Panc1 (cell line): ENCODE measurements at regions not wholly inside any gene's neighbourhood (a gene's known extent, or its start where the extent isn't known, plus 50 kb on each side); places are given as distances from the start of the nearest gene placed in this dataset.

Experiments
- ATAC-seq: fragments of 200-7000 bp; cut with Tn5 transposase; 2 replicates; pipeline ENCODE4 v1.9.1; 2020; ENCODE audit warnings: mild to moderate bottlenecking, moderate library complexity
- BruUV-seq: library from RNA; stranded (reverse); fragments of 400-500 nt; replicated peaks from 2 replicates; lab custom pipeline; 2021; lab: Mats Ljungman, UMichigan
- CTCF ChIA-PET: fragments of 300-600 bp; sonication (Branson Sonifier 250); formaldehyde crosslinking; loops from one replicate; lab custom pipeline; 2022; ENCODE audit warnings: antibody characterized with exemption; lab: Charles Lee
- POLR2A ChIA-PET: fragments of 300-600 bp; sonication (Branson Sonifier 250); formaldehyde crosslinking; loops from one replicate; lab custom pipeline; 2022; ENCODE audit warnings: antibody characterized with exemption; lab: Charles Lee
- DNase-seq: peaks from one replicate; pipeline ENCODE4 v3.0.0-alpha.2; 2010; ENCODE audit warnings: low read depth, low spot score
- H3K27ac ChIP-seq: 2 replicates; pipeline ENCODE4 v1.5.1; 2011; ENCODE audit warnings: mild to moderate bottlenecking, low read length, inconsistent platforms
- H3K27me3 ChIP-seq: fragments of 200-500 bp; sonication (Bioruptor generic); 2 replicates; pipeline ENCODE4 v1.6.0; 2014; ENCODE audit warnings: low read length, inconsistent platforms; ENCODE audit not compliant: control insufficient read depth, insufficient read depth
- H3K36me3 ChIP-seq: fragments of 200-500 bp; sonication (Bioruptor generic); 2 replicates; pipeline ENCODE4 v1.5.1; 2014; ENCODE audit warnings: inconsistent platforms, mild to moderate bottlenecking, low read length, moderate library complexity; ENCODE audit not compliant: control insufficient read depth, insufficient read depth
- H3K4me1 ChIP-seq: 2 replicates; pipeline ENCODE4 v1.5.1; 2011; ENCODE audit warnings: inconsistent platforms, mild to moderate bottlenecking, low read length, moderate library complexity; ENCODE audit not compliant: control insufficient read depth, insufficient read depth
- H3K4me3 ChIP-seq, 2 experiments: 2 replicates each; pipeline ENCODE4 v1.5.1; 2011 to 2012; ENCODE audit warnings: low read depth in 2 of 2, low read length in 2 of 2, mild to moderate bottlenecking in 2 of 2, inconsistent platforms in 1 of 2, moderate library complexity in 1 of 2
- H3K9me3 ChIP-seq: fragments of 200-500 bp; sonication (Bioruptor generic); 2 replicates; pipeline ENCODE4 v1.5.1; 2014; ENCODE audit warnings: low read depth, mild to moderate bottlenecking, inconsistent platforms, low read length, moderate library complexity; ENCODE audit not compliant: control insufficient read depth, insufficient read depth
- CTCF ChIP-seq: fragments of 450-650 bp; IDR thresholded peaks from 2 replicates; pipeline ENCODE4 v1.5.1; 2017; ENCODE audit warnings: mild to moderate bottlenecking
- POLR2AphosphoS5 ChIP-seq: IDR thresholded peaks from 2 replicates; pipeline ENCODE4 v1.6.1; 2012; ENCODE audit warnings: mild to moderate bottlenecking, low read depth, low read length, moderate library complexity
- REST ChIP-seq, 2 experiments: IDR thresholded peaks; 2 replicates each; pipeline ENCODE4 v1.6.1; 2011 to 2012; ENCODE audit warnings: low read depth in 2 of 2, control low read depth in 1 of 2, low read length in 1 of 2, mild to moderate bottlenecking in 1 of 2, moderate library complexity in 1 of 2; ENCODE audit not compliant: insufficient read depth in 1 of 2
- SIN3A ChIP-seq: IDR thresholded peaks from 2 replicates; pipeline ENCODE4 v1.6.1; 2012; ENCODE audit warnings: low read depth, mild to moderate bottlenecking, low read length, moderate library complexity, borderline replicate concordance; ENCODE audit not compliant: insufficient read depth
- TCF7L2 ChIP-seq: IDR thresholded peaks from 2 replicates; pipeline ENCODE4 v1.6.1; 2011; ENCODE audit warnings: mild to moderate bottlenecking, low read depth, low read length, inconsistent platforms
- in situ Hi-C: cut with HindIII; loops from 2 replicates; pipeline ENCODE4 v1.10.0; 2016; ENCODE audit warnings: low sequenced_read_pairs, low pct_unique_long_range_greater_than_20kb
- intact Hi-C: fragments of 100-400 bp; cut with micrococcal nuclease; formaldehyde crosslinking; loops from one replicate; pipeline ENCODE4 v1.10.0; 2022; ENCODE audit not compliant: unreplicated experiment

- Histone ChIP-seq H3K9me3 (no peaks in the 10 kb centered on the region), H3K36me3 (no peaks in the 10 kb centered on the region), H3K27me3 (peaks cover 13% of the 10 kb centered on the region), H3K4me1 (no peaks in the 10 kb centered on the region), H3K27ac (no peak overlapping the region), H3K4me3 (peak overlapping the region; percentile 44 to 45)
- in situ Hi-C loops: no loop called here
- BruUV-seq: no TSS peak
- ChIA-PET CTCF (interaction anchor here (0.6 kb wide), 1 partner anchor 106 kb away, joined by 3 read pairs; no protein-coding TSS in a partner anchor), POLR2A (no interaction called here)
- intact Hi-C loops: no loop called here
- TF ChIP-seq REST (IDR thresholded peaks at IDR 0.05; ENCODE audit: insufficient read depth in 1 of 2, low read depth in 2 of 2, low read length in 1 of 2) (no peak), POLR2AphosphoS5 (no peak), CTCF (no peak), TCF7L2 (no peak), SIN3A (no peak)
- DNase-seq (no peak), ATAC-seq (peak; percentile 32; the same call in 1 of the 2 replicates)
Measured at GRCh38 chr3:194203482-194204041, 67.6 kb downstream of the HES1 start.

DNA sequence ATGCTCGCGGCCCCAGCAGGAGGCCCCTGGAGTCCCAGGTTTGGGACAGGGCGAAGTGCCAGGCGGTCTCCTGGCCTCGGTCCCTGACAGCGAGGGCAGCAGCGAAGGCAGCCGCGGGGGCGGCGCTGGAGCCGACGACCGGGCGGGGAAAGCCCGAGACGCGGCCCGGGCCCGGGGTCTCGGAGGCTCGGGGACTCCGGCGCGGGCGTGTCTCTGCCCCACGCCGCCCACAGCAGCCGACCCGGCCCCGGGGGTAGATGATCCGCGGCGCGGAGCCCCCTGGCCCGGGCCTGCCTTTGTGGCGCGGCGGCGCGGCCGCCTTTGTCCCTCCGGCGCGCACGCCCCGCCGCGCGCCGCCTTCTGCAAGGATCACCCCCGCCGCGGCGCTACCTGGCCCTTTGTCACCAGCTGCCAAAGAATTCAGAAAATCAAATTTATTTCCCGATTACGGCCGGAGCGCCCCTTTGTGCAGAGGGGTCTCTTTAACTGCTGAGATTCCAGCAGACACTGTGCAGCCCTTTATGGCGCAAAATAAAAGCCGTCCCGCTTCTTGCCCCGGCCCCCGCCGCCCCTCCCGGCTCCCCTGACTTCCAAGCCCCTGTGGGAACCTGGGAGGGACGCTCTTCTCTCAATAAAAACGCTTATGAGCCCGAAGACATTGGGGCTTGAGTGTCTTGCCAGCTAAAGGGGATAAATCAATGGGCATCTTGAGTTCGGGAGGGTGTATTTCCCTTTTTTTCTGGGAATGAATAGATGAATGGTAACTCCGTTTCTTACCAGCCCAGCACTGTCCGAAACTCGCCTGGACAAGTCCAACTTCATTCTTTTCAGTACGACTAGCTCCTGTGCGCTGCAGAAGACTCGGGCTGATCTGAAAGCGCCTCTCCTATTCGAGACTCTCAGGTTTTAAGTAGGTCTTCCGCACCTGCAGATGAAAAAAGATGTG is 68.4 kb downstream of the HES1 start:
- no peaks in the 10 kb centered on the region for H3K36me3 ChIP-seq
- ChIA-PET CTCF (no interaction called here), POLR2A (no interaction called here)
- peaks cover 13% of the 10 kb centered on the region for H3K27me3 ChIP-seq
- no peak overlapping the region for H3K27ac ChIP-seq
- in situ Hi-C loops: no loop called here
- peak; percentile 86 for ATAC-seq
- no peak for DNase-seq
- intact Hi-C loops: no loop called here
- TF ChIP-seq TCF7L2 (peak; percentile 61; the same call in 1 of the 2 replicates), REST (IDR thresholded peaks at IDR 0.05; ENCODE audit: insufficient read depth in 1 of 2, low read depth in 2 of 2, low read length in 1 of 2) (no peak), POLR2AphosphoS5 (no peak), SIN3A (0 out of 2 replicates have a peak, but pooled peaks have one; percentile 26), CTCF (no peak)
- no peaks in the 10 kb centered on the region for H3K4me1 ChIP-seq
- peak overlapping the region; percentile 44 to 45 for H3K4me3 ChIP-seq
- no TSS peak for BruUV-seq
- H3K9me3 ChIP-seq: no peaks in the 10 kb centered on the region
